Muscle layer of colon (tissue), 2 donors: ENCODE measurements at regions not wholly inside any gene's neighbourhood (a gene's known extent, or its start where the extent isn't known, plus 50 kb on each side); places are given as distances from the start of the nearest gene placed in this dataset.
"Not testable (repeated sequence)": the region's sequence is repeated elsewhere in the genome, so short reads cannot be mapped to it uniquely, and the experiment has no call there.

Experiments
- H3K27ac ChIP-seq: one replicate; pipeline ENCODE4 v1.7.0; 2013; ENCODE audit warnings: low read depth, mild to moderate bottlenecking, low read length, moderate library complexity
- H3K27me3 ChIP-seq, 2 donors: one replicate each; pipeline ENCODE4 v1.7.0; 2013; ENCODE audit warnings: low read length in 2 of 2, mild to moderate bottlenecking in 2 of 2; ENCODE audit not compliant: insufficient read depth in 2 of 2, control insufficient read depth in 1 of 2
- H3K36me3 ChIP-seq: one replicate; pipeline ENCODE4 v1.7.0; 2013; ENCODE audit warnings: mild to moderate bottlenecking, low read length; ENCODE audit not compliant: insufficient read depth
- H3K4me1 ChIP-seq: one replicate; pipeline ENCODE4 v1.7.0; 2013; ENCODE audit warnings: mild to moderate bottlenecking, low read length; ENCODE audit not compliant: insufficient read depth
- H3K4me3 ChIP-seq, 2 donors: one replicate each; pipeline ENCODE4 v1.7.0; 2013; ENCODE audit warnings: low read length in 2 of 2, low read depth in 1 of 2, mild to moderate bottlenecking in 1 of 2, moderate library complexity in 1 of 2
- H3K9ac ChIP-seq: one replicate; pipeline ENCODE4 v1.7.0; 2013; ENCODE audit warnings: low read length
- H3K9me3 ChIP-seq: one replicate; pipeline ENCODE4 v1.7.0; 2013; ENCODE audit warnings: mild to moderate bottlenecking, low read length
- donor health status: abdominal sarcoma.
- donor health status: Adenocarcinoma of cecum.

- Histone ChIP-seq H3K36me3 (no peaks in the 10 kb centered on the region), H3K9me3 (no peaks in the 10 kb centered on the region), H3K27me3 (no peaks in the 10 kb centered on the region), H3K27ac (no peak overlapping the region), H3K9ac (no peak overlapping the region), H3K4me1 (no peaks in the 10 kb centered on the region), H3K4me3 (no peak overlapping the region)
These were observed 127.5 kb upstream of the RGS1 start for GRCh38 chr1:192448026-192448578.

GRCh38 chr1:192453360-192453992, 122.1 kb upstream of the RGS1 start:
- Histone ChIP-seq H3K9ac (no peak overlapping the region), H3K4me1 (no peaks in the 10 kb centered on the region), H3K27ac (no peak overlapping the region), H3K4me3 (no peak overlapping the region), H3K36me3 (no peaks in the 10 kb centered on the region), H3K27me3 (no peaks in the 10 kb centered on the region), H3K9me3 (no peaks in the 10 kb centered on the region)

DNA sequence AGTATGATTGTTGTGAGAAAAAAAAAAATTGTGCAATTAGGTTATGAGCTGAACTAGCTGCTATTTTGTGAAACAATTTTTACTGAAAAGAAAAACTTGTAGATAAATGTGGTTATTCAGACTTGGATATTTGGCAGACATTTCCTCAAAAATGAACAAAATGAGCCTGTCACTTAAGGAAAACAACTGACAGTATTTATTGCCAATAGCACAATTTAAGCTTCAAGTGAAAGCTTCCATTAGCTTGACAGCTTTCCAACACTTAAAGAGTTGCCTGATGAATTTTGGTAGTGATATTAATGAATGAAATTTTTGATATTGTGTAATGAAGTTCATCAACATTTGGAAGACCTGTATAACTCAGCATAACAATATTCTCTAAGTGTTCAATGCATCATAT, 116.1 kb upstream of the RGS1 start:
- H3K4me3 ChIP-seq: no peak overlapping the region
- no peaks in the 10 kb centered on the region for H3K9me3 ChIP-seq
- H3K9ac ChIP-seq: no peak overlapping the region
- no peak overlapping the region for H3K27ac ChIP-seq
- H3K4me1 ChIP-seq: no peaks in the 10 kb centered on the region
- H3K36me3 ChIP-seq: no peaks in the 10 kb centered on the region
- no peaks in the 10 kb centered on the region for H3K27me3 ChIP-seq

GRCh38 chr1:192461684-192462083, 113.9 kb upstream of the RGS1 start:
- Histone ChIP-seq H3K9ac (no peak overlapping the region), H3K4me3 (no peak overlapping the region), H3K36me3 (no peaks in the 10 kb centered on the region), H3K9me3 (no peaks in the 10 kb centered on the region), H3K4me1 (no peaks in the 10 kb centered on the region), H3K27ac (no peak overlapping the region), H3K27me3 (no peaks in the 10 kb centered on the region)

GRCh38 chr1:192462616-192463015, 113.0 kb upstream of the RGS1 start:
- Histone ChIP-seq H3K36me3 (no peaks in the 10 kb centered on the region), H3K4me1 (no peaks in the 10 kb centered on the region), H3K4me3 (no peak overlapping the region), H3K27me3 (no peaks in the 10 kb centered on the region), H3K9me3 (no peaks in the 10 kb centered on the region), H3K9ac (no peak overlapping the region), H3K27ac (no peak overlapping the region)

GRCh38 chr1:192463661-192464060, 111.9 kb upstream of the RGS1 start:
- Histone ChIP-seq H3K4me3 (no peak overlapping the region), H3K4me1 (no peaks in the 10 kb centered on the region), H3K27me3 (no peaks in the 10 kb centered on the region), H3K9me3 (no peaks in the 10 kb centered on the region), H3K9ac (no peak overlapping the region), H3K36me3 (no peaks in the 10 kb centered on the region), H3K27ac (no peak overlapping the region)

- H3K27me3 ChIP-seq, H3K36me3 ChIP-seq, H3K9ac ChIP-seq, H3K4me1 ChIP-seq, H3K9me3 ChIP-seq, H3K27ac ChIP-seq, H3K4me3 ChIP-seq: not testable (repeated sequence)
These were observed 110.4 kb upstream of the RGS1 start for GRCh38 chr1:192465221-192465620.

DNA sequence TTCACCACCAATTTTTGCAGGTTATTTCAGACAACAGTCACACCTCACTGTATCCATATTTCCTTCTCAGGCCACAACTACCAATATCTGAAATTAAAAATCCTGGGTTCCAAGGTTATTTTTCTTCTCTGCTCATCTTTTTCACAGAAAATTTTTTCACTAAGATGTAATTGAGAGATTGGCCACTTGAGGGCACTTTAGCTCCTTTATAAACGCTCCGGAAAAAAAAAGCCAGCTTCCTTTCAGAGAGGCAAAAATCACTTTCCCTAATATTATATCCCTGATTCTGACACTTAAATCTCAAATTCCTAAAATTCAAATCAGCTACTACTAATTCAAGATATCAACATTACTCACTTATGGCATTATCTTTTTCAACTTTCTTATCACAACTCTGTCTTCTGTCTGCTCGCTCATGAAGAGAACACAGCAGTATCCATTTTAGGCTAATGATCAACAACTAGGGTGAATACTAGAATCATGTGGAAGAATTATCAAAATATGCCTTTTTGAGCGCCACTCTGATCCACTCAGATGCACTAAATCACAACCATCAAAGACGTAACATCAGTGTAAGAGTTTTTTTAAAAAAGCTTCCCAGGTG, 101.4 kb upstream of the RGS1 start:
- Histone ChIP-seq H3K27me3 (no peaks in the 10 kb centered on the region), H3K9me3 (no peaks in the 10 kb centered on the region), H3K4me1 (peaks cover 7% of the 10 kb centered on the region), H3K4me3 (no peak overlapping the region), H3K36me3 (no peaks in the 10 kb centered on the region), H3K27ac (no peak overlapping the region), H3K9ac (no peak overlapping the region)

- H3K4me3 ChIP-seq: no peak overlapping the region
- H3K27me3 ChIP-seq: no peaks in the 10 kb centered on the region
- H3K36me3 ChIP-seq: no peaks in the 10 kb centered on the region
- no peak overlapping the region for H3K9ac ChIP-seq
- H3K4me1 ChIP-seq: peaks cover 11% of the 10 kb centered on the region
- peaks cover 4% of the 10 kb centered on the region for H3K9me3 ChIP-seq
- no peak overlapping the region for H3K27ac ChIP-seq
These were observed 100.2 kb upstream of the RGS1 start for GRCh38 chr1:192475329-192475728.

DNA sequence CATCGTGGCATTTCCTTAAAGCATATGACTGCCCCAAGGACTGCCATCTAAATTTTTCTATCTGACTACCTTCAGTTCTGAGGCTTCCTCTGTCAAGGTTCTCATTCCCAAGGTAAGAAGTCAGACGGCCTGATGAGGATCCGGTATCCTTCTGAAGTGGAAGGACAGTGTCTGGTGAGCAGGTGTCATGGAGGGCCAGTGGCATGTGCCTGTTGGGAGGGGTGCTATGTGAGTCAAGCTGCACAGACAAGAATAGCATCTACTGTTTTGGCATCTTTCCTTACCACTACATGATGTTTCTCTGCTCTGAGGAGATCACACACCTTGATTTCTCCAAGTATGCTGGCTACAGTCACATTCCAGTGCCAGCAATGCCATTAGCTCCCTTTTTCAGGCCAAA, 99.6 kb upstream of the RGS1 start:
- Histone ChIP-seq H3K4me3 (no peak overlapping the region), H3K36me3 (no peaks in the 10 kb centered on the region), H3K9me3 (peaks cover 5% of the 10 kb centered on the region), H3K4me1 (peaks cover 11% of the 10 kb centered on the region), H3K9ac (no peak overlapping the region), H3K27ac (no peak overlapping the region), H3K27me3 (no peaks in the 10 kb centered on the region)

DNA sequence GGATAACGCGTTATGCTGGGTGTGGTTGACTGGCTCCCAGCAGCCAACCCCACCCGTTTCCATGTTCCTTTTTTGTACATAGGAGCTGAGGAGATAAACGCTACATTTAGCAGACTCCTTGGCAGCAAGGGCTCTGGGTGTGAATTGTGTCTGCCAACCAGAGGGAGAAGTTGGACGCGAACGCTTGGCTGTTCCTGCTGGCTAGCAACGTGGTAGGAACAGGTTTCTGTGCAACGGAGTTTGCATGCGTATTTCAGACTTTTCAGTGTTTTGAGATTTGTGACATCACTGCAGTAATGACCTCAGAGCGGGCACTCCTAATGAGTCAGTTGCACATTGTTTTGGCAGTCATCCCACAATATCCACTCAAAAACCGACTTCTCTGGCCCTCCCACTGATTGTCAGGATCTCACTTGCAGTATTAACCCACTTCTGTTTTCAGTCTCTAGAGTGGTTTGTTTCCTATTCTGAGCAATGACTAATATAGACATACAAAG, 98.7 kb upstream of the RGS1 start:
- no peak overlapping the region for H3K4me3 ChIP-seq
- H3K27ac ChIP-seq: no peak overlapping the region
- H3K9ac ChIP-seq: no peak overlapping the region

DNA sequence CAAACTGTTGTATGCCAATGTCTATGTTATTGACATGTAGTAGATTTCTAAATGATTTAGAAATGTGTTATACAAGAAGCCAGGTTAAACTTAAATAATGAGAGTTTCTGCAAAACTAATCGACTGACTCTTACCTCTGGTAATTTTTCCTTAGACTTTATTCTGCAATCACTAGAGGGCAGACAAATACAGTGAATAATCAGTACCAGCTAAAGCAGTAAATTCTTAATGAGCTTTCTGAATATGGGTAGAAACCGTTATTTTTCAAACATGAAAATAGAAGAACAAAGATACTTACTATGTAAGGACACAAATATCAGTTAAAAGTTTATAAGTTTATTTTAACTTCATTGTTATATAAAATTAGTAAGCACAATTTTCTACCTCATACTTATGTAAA, 97.9 kb upstream of the RGS1 start:
- no peak overlapping the region for H3K4me3 ChIP-seq
- no peaks in the 10 kb centered on the region for H3K27me3 ChIP-seq
- peaks cover 11% of the 10 kb centered on the region for H3K4me1 ChIP-seq
- H3K36me3 ChIP-seq: no peaks in the 10 kb centered on the region
- no peak overlapping the region for H3K9ac ChIP-seq
- H3K27ac ChIP-seq: no peak overlapping the region
- H3K9me3 ChIP-seq: peaks cover 5% of the 10 kb centered on the region

More for the DNA sequence above, 98.7 kb upstream of the RGS1 start:
- peaks cover 11% of the 10 kb centered on the region for H3K4me1 ChIP-seq
- H3K36me3 ChIP-seq: no peaks in the 10 kb centered on the region
- H3K9me3 ChIP-seq: peaks cover 5% of the 10 kb centered on the region
- H3K27me3 ChIP-seq: no peaks in the 10 kb centered on the region
